GM19455 (cell line): ENCODE measurements at regions not wholly inside any gene's neighbourhood (a gene's known extent, or its start where the extent isn't known, plus 50 kb on each side); places are given as distances from the start of the nearest gene placed in this dataset.

Source experiments
- ATAC-seq: cut with Tn5 transposase; IDR thresholded peaks from one replicate; pipeline ENCODE4 v1.9.1; 2021; ENCODE audit not compliant: unreplicated experiment

DNA sequence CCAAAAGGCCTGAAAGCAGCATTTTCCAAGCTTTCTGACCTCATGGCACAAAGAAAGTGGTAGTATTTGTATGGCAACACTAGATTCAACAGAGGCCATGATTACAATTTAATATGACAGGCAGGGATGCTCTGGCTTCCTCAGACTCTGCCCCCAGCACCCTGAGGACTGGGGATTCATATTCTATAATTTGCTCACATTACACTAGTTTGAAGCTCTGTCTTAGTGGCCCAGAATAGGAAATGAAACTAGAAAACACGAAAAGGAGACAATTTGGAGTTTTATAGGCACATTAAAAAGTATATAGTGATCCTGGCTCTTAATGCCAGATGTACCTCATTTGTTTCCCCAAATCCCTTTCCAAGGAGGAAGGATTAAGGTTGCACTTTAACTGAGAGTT lies 173.0 kb upstream of the STK17B start:
- ATAC-seq, result no peak

DNA sequence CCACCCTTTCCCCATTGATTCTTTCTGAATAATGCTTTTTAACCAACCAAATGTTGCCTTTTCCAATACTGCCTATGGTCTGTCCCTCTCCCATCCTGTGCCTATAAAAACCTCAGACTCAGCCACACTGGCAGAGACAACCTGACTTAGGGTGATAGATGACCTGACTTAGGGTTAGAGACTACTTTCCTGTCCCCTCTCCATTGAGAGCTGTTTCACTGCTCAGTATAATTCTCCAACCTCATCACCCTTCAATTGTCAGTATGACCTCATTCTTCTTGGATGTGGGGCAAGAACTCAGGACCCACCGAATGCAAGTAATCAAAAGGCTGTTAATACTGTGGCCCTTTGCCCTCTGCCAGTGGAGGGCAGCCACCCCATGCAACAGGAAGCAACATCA lies 182.3 kb upstream of the STK17B start:
- no peak for ATAC-seq

DNA sequence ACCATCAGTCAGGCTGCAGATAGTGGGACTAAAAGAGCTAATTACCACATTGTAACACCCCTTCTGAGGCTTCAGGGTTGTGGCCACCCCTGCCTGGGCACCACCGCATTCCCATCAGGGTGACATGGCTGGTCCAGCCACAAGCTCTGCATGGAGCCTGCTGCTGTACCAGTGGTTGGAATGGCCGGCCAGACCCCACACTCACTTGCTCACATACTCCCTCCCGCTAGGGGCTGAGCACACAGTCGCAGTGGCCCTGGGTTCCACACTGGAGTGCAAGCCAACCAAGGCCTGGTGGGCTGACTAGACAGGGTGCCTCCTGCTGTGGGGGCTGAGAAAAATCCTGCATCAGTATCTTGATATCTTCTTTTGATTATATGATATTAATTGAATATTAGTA lies 182.8 kb upstream of the STK17B start:
- ATAC-seq, result no peak

DNA sequence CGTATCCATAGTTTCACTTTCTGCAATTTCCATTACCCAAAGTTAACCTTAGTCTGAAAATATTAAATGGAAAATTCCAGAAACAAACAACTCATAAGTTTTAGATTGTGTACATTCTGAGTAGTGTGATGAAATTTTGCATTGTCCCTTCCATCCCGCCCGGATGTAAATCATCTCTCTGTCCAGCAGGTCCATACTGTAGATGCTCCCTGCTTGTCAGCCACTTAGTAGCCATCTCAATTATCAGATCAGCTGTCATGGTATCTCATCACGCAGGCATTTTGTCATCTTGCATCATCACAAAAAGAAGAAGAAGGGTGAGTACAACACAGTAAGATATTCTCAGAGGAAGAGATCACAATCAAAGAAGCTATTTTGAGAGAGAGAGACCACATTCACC lies 185.0 kb upstream of the STK17B start:
- ATAC-seq, result no peak

DNA sequence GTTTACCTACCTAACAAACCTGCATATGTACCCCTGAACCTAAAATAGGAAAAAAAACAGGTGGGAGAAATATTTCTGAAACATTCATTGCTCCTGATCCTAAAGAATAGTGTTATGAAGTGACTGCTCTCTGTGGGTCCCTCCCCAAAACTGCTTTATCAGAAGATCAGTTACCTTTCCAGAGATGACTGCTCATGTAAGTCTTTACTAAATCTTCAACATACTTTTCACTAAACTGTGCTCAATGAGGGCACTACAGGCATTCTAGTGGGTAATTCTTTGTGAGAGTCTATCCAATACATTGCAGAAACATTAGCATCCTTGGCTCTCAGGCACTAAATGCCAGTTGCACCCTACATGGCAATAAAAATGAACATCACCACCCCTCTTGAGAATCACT lies 189.3 kb upstream of the STK17B start:
- ATAC-seq, result no peak

DNA sequence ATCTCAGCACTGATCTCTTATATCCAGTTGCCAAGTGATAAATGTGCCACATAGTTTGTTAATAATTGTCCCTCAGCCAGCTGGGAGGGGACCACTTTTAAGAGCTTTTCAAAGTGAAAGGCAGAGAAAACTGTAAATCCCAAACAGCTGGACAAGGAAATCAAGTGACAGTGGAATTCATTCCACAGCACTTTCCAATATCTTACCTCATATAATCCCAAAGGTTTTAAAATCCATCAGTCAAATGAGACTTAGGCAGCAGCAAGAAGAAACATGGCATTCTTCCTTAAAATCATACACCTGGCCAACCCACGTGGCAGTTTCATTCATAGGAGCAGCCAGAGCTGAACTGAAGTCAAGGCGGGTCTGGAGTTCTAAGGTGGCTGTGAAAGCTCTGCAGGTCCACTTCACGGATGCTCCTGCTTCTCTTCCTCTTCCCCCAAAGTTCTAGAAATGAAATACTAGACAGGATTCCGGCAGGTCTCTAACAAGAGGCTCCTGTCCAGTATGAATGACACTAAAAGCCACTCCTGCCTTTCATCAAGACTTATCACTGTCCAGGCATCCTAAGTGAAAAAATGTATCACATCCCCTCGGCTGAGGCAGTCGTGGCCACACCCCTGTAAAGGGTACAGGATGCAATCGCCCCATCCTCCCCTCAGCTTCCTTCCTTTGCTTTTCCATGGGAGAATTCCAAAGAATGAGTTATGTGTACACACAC lies 190.4 kb upstream of the STK17B start:
- ATAC-seq, result no peak

DNA sequence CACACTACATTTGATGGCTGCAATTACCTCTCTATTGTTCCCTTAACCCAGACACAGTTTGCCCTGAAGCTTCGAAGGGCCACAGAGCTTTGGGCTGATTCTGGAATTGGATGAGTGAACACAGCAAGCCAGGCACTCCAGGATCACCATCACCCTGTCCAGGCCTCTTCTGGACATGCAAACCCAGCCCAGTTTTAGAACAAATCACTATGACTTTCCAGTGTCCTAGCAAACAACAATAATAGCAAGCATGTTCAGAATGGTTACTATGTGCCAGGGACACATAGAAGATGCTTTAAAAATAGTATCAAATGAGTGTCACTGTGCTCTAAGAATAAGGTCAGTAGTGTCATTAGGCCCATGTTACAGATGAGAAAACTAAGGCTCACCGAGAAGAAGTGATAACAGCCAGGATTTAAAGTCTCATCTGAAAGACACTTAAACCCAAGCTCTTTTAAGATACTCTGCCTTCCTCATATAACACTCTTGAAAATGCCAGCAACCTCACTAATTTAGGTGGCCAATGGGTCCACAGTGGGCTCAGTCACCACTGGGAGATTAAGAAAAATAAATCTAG lies 191.7 kb upstream of the STK17B start:
- no peak for ATAC-seq

DNA sequence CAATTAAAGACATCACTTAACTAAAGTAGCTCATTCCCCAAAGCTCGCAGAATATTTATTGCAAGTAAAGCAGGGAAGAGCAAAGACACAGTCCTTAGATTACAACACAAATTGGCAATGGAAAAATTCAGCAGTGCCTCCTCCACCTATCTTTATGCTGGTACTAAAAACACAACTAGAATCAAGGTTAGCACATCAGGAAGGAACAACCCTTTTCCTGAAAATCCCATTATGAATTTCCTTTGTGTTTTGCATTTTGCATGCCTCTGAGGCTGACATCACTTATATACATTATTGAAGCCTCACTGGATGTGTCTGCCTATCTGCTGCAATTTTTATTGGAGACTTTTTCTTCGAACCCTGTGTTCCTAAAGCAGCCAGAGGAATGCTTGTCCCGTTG lies 193.8 kb upstream of the STK17B start:
- ATAC-seq, result no peak

DNA sequence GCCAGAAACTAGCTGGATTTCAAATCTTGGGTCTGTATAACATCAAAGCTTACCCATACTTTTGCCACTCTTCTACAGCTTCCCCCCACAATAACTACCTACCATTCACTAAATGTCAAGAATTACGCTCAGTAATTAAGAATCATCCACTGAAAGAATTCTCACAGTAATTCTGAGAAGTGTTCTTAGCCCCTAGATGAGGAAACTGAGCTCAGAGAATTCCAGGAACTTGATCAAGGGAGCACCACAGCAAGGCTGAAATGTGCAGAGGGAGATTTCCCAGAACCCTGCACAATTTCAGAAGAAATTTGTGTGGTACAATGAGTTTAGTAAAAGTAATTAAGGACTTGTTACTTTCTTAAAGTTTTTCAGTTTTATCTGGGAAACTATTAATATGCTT lies 194.5 kb upstream of the STK17B start:
- no peak for ATAC-seq

DNA sequence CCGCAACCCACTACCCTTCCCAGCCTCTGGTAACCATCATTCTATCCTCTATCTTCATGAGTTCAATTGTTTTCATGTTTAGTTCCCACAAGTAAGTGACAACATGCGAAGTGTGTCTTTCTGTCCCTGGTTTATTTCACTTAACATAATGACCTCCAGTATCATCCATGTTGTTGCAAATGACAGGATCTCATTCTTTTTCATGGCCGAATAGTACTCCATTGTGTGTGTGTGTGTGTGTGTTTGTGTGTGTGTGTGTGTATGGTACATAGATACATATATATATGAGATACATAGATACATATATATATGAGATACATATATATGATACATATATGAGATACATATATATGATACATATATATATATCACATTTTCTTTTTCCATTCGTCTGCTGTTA lies 196.3 kb upstream of the STK17B start:
- no peak for ATAC-seq

DNA sequence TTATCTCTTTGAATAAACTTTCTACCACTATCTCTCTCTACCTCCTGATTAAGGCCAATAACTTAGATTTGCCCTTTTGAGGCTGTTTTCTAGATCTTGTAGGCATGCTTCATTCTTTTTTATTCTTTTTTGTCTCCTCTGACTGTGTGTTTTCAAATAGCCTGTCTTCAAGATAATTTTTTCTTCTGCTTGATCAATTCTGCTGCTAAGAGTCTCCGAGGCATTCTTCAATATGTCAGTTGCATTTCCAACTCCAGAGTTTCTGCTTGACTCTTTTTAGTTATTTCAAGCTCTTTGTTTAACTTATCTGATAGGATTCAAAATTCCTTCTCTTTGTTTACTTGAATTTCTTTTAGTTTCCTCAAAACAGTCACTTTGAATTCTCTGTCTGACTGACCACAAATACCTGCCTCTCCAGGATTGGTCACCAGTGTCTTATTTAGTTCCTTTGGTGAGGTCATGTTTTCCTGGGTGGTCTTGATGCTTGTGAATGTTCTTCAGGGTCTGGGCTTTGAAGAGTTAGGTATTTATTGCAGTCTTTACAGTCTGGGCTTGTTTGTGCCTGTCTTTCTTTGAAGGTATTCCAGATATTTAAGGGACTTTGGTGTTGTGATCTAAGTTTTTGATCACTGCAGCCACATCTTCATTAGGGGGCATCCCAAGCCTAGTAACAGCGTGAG lies 197.3 kb upstream of the STK17B start:
- ATAC-seq, result no peak

DNA sequence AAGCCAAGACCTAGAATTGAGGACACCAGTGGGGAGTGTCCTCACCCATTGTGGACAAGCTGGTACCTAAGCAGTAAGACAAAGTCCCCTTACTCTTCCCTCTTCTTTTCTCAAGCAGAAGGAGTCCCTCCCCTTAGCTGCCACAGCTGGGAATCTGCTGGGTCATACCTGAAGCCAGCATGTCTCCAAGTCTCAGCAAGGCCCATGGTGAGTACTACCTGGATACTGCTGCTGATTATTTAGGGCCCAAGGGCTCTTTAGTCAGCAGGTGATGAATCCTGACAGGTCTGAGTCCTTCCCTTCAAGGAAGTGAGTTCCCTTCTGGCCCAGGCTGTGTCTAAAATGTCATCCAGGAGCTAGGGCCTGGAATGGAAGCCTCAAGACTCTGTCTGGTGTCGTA lies 198.6 kb upstream of the STK17B start:
- no peak for ATAC-seq

DNA sequence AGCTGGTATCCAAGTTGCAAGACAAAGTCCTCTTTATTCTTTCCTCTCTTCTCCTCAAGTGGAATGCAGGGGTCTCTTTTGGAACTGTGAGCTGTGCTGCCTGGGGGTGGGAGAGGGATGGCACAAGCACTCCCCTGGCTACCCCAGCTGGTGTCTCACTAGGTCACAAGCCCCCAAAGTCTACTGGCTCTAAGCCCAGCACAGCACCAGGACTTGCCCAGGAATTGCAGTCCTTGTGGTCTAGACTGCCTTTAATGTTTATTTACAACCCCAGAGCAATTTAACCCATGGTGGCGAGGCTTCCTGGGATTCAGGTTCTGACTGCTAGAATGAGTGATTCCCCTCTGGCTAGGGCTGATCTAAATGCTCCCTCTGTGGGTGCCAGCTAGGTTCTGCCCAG lies 199.0 kb upstream of the STK17B start:
- no peak for ATAC-seq

DNA sequence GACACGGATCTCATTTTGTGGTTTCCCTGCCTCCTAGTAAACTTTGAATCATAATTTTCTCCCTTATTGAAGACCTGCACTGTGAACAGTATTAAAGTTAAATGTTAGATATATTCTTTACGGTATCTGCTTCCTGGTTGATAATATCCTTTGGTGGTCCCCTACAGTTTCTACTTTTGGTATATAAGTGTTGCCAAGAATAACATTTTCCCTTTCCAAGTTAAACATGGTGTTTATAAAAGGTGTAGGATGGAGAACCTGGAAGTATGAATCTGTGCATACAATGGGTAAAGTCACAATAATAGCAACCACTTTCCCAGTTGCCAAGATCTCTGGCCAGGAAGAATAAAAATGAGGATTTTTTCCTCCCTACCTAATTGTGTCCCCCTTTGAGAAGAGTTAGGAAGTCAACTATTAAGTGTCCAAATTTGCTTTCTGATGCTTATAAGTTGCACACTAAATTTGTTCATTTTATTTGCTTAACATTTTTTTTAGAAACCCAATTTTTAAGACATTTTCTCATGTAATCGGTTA lies 201.0 kb upstream of the STK17B start:
- ATAC-seq, result no peak

DNA sequence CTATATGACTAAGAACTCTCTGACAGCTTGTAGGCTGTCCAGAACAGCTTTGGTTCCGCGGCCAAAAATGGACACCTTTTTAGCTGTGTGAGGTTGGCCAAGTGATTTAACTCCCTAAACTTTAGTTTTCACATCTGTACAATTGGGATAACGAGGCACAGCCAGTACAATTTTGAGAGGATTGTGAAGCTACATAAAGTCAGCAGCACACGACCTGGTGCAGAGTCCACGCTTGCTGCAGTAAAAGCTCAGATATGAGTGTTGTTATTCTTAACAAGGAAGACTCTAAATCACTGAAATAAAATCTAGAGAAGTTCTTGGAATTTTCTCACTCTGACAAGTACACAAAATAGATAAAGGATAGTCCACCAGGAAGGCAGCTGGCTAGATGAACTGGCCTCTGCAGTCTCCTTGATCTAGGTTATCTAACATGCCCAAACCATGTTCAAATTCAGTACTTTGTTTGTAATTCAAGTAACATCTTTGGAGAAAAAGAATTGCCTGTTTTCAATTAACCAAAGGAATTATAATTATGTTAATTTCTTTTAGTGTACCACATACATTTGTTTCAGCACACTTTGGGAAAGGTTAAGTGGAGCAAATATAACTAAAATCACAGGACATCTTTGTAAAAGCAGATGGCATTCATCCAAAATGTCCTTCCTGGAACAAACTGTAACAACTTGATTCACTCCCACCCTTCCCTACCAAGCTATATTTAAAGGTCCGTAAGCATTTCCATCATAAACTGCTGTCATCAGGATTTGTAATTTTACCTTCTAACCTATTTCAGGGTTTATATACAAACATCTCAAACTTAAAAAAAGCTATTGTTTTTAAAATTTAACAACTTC lies 201.7 kb upstream of the STK17B start:
- ATAC-seq, result no peak

DNA sequence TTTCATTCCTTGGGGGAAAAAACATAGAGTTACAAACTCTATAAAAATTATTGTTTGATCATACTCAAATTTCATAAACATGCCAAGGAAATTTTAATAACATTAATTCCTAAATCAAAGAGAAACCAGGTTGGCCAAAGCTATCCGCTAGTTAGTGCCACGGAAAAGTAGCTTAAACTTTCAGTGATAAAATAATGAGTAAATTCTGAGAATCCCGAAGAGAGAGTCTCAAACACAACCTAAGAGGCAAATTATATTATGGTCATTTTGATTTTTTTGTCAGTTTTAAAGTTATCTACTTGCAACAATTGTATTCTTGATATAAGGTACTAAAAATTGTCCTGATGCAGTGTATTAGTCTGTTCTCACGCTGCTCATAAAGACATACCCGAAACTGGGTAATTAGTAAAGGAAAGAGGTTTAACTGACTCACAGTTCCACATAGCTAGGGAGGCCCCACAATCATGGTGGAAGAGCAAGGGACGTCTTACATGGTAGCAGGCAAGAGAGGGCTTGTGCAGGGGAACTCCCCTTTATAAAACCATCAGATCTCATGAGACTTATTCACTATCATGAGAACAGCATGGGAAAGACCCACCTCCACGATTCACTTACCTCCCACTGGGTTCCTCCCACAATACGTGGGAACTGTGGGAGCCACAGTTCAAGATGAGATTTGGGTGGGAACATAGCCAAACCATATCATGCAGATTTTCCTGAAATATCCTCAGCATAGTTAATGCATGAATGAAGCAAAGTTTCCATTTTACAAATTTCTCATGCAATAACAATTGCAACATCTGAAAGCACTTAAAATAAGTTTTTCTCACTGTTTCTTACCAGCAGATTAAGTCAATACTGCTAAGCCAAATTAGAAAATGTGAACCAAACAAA lies 205.9 kb upstream of the STK17B start:
- ATAC-seq, result no peak

DNA sequence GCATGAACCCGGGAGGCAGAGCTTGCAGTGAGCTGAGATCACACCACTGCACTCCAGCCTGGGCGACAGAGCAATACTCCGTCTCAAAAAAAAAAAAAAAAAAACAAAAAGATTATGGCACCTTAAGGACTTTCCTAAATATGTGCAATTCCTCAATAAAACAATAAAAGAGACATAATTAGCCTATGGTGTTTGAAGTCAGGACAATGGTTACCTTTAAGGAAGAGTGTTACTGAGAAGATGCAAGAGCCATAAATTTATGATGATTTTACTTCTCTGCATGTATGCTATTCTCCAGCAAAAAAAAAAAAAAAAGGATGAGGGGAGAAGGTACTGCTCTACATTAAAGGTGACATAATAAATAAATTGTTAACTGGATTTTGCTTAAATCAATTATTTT lies 208.2 kb upstream of the STK17B start:
- ATAC-seq, result no peak

DNA sequence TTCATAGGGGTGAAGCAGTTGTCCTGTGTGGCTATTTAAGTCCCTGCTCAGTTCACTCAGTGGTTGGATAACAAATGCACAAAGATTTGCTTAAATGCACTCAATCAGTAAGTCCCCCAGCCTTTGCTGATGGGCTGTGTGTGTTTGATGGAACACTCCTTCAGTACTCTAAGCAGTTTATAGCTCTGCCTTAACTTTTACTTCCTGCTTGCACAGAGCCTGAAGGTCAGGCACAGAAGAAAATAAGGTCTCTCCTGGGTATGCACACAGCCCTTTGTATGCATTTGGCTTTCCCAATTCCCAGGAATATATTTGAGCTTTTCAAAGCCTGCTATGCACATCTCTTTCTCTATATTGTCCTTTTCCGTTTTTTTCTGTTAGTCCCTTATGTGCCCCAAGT lies 208.7 kb upstream of the STK17B start:
- ATAC-seq, result no peak

DNA sequence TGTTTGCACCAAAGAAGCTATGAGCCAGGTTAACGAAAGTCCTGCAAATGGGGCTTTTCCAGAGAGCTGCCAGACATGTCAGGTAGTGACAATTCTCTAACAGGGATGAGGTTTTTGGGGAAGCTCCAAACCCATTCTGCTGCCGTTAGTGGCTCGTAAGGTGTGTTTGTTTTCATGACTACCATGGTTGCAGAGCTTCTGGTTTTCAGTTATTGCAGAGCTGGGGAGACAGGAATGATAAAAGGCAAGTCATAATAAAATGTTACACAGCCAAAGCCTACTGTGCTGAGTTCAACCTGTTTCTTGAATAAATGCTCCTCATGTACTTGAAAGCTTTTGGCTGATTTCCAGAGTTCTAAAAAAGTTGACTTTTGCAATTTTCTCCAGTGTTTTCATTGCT lies 209.2 kb upstream of the STK17B start:
- ATAC-seq, result no peak

DNA sequence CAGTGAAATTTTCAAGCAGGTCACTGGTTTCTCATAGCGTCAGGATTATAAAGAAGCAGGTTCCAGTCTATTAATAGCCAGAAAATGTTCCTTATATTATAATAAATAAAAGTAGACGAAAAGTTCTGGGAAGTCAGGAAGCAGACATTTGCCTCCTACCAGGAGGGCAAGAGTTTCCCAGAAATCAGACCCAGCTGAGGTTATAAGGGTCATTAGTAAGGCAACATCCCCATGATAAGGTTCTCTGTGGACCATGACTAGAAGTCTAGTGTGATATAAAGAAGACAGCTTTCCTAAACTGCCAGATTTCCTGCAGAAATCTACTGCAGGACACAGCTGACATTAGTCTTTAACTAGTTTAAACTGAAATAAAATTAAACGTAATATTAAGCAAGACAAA lies 210.1 kb upstream of the STK17B start:
- no peak for ATAC-seq
